ENCODE measurements at regions not wholly inside any gene's neighbourhood (a gene's known extent, or its start where the extent isn't known, plus 50 kb on each side); places are given as distances from the start of the nearest gene placed in this dataset.

DNA sequence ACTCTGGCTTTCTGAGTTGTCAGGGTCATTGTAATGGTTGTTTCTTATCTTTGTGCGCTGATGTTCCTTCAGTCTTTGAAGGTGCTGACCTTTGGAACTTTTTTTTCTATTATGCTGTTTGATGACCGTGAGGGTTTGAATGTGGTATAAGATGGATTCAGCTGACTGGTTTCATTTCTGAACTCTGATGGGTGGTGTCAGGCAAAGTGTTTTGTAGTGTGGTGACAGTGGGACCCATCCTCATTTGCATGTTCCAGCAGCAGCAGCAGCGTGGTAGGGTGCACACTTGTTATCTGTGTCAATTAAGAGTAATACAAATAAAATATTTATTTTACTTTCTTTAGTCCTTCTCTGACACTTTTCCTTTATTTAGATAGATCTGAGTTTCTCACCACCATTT lies 227.7 kb upstream of the PRR16 start:
- H3K4me2 ChIP-seq (ENCODE audit: control insufficient read depth, extremely low read depth, insufficient read depth, low read depth, low read length): no peak overlapping the region
- H3K27me3 ChIP-seq (ENCODE audit: control insufficient read depth, extremely low read depth, insufficient read depth, low read length): no peaks in the 10 kb centered on the region
- H3K9me3 ChIP-seq (ENCODE audit: control insufficient read depth, low read depth, low read length): no peaks in the 10 kb centered on the region
- no peak overlapping the region for H3K27ac ChIP-seq (ENCODE audit: control insufficient read depth, insufficient read depth, low read length)
- no peaks in the 10 kb centered on the region for H3K36me3 ChIP-seq (ENCODE audit: control insufficient read depth in 2 of 2, extremely low read depth in 1 of 2, insufficient read depth in 2 of 2, low read length in 2 of 2)
- no peaks in the 10 kb centered on the region for H3K9me1 ChIP-seq (ENCODE audit: control insufficient read depth, extremely low read depth, insufficient read depth, low read length)
- no peak overlapping the region for H3K4me3 ChIP-seq (ENCODE audit: control insufficient read depth in 2 of 3, extremely low read depth in 1 of 3, insufficient read depth in 2 of 3, low read depth in 1 of 3, low read length in 3 of 3)
- no peaks in the 10 kb centered on the region for H3K4me1 ChIP-seq (ENCODE audit: control insufficient read depth, extremely low read depth, insufficient read depth, low read length)
- DNase-seq (ENCODE audit: low read depth, low spot score): no peak
- dilution Hi-C loops (cut with MboI; ENCODE audit: extremely low pct_ligation_motif_present, low sequenced_read_pairs): no loop called here
- no peak for FAIRE-seq
- no peak overlapping the region for H2AFZ ChIP-seq (ENCODE audit: control insufficient read depth, low read length)
- H3K79me2 ChIP-seq (ENCODE audit: control insufficient read depth, insufficient read depth, low read length): no peaks in the 10 kb centered on the region
- H3K9ac ChIP-seq (ENCODE audit: control insufficient read depth, extremely low read depth, insufficient read depth, low read length): no peak overlapping the region
- TF ChIP-seq, protein P1, sequence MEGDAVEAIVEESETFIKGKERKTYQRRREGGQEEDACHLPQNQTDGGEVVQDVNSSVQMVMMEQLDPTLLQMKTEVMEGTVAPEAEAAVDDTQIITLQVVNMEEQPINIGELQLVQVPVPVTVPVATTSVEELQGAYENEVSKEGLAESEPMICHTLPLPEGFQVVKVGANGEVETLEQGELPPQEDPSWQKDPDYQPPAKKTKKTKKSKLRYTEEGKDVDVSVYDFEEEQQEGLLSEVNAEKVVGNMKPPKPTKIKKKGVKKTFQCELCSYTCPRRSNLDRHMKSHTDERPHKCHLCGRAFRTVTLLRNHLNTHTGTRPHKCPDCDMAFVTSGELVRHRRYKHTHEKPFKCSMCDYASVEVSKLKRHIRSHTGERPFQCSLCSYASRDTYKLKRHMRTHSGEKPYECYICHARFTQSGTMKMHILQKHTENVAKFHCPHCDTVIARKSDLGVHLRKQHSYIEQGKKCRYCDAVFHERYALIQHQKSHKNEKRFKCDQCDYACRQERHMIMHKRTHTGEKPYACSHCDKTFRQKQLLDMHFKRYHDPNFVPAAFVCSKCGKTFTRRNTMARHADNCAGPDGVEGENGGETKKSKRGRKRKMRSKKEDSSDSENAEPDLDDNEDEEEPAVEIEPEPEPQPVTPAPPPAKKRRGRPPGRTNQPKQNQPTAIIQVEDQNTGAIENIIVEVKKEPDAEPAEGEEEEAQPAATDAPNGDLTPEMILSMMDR (optimal IDR thresholded peaks at IDR 0.05 in 1 of 3, IDR thresholded peaks at IDR 0.05 in 1 of 3, conservative IDR thresholded peaks at IDR 0.05 in 1 of 3; ENCODE audit: extremely low read depth in 1 of 3, insufficient read depth in 2 of 3, low read length in 3 of 3): no peak
- no peak for TF ChIP-seq EZH2 (IDR thresholded peaks at IDR 0.05; ENCODE audit: low read length)
- H4K20me1 ChIP-seq (ENCODE audit: control insufficient read depth, extremely low read depth, insufficient read depth, low read length): no peaks in the 10 kb centered on the region

DNA sequence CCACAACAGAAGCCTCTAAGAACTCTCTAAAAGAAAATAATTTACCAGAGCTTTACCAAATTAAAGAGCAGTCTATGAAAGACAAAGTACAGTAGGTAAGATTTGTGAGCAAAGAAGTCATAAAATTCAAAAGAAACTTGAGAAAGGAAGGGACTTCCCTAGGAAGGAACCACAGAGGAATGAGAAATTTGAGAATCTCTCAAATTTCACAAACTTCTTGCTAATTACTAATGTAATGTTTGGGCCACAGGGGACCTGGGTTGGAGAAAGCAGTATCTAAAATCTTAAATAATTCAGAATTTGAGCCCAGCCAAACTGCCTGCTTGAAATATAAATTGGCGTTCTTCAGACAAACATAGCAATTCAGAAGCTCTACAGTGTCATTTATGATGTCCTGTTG lies 225.0 kb upstream of the PRR16 start:
- no peak overlapping the region for H3K4me3 ChIP-seq (ENCODE audit: control insufficient read depth in 2 of 3, extremely low read depth in 1 of 3, insufficient read depth in 2 of 3, low read depth in 1 of 3, low read length in 3 of 3)
- H3K4me1 ChIP-seq (ENCODE audit: control insufficient read depth, extremely low read depth, insufficient read depth, low read length): no peaks in the 10 kb centered on the region
- no peak overlapping the region for H2AFZ ChIP-seq (ENCODE audit: control insufficient read depth, low read length)
- FAIRE-seq (no peak), DNase-seq (ENCODE audit: low read depth, low spot score) (no peak)
- H3K27ac ChIP-seq (ENCODE audit: control insufficient read depth, insufficient read depth, low read length): no peak overlapping the region
- H3K4me2 ChIP-seq (ENCODE audit: control insufficient read depth, extremely low read depth, insufficient read depth, low read depth, low read length): no peak overlapping the region
- H3K79me2 ChIP-seq (ENCODE audit: control insufficient read depth, insufficient read depth, low read length): no peaks in the 10 kb centered on the region
- H3K36me3 ChIP-seq (ENCODE audit: control insufficient read depth in 2 of 2, extremely low read depth in 1 of 2, insufficient read depth in 2 of 2, low read length in 2 of 2): no peaks in the 10 kb centered on the region
- dilution Hi-C loops (cut with MboI; ENCODE audit: extremely low pct_ligation_motif_present, low sequenced_read_pairs): no loop called here
- H3K27me3 ChIP-seq (ENCODE audit: control insufficient read depth, extremely low read depth, insufficient read depth, low read length): no peaks in the 10 kb centered on the region
- no peak overlapping the region for H3K9ac ChIP-seq (ENCODE audit: control insufficient read depth, extremely low read depth, insufficient read depth, low read length)
- H4K20me1 ChIP-seq (ENCODE audit: control insufficient read depth, extremely low read depth, insufficient read depth, low read length): no peaks in the 10 kb centered on the region
- no peaks in the 10 kb centered on the region for H3K9me3 ChIP-seq (ENCODE audit: control insufficient read depth, low read depth, low read length)
- TF ChIP-seq, protein P1 (optimal IDR thresholded peaks at IDR 0.05 in 1 of 3, IDR thresholded peaks at IDR 0.05 in 1 of 3, conservative IDR thresholded peaks at IDR 0.05 in 1 of 3; ENCODE audit: extremely low read depth in 1 of 3, insufficient read depth in 2 of 3, low read length in 3 of 3): no peak
- TF ChIP-seq EZH2 (IDR thresholded peaks at IDR 0.05; ENCODE audit: low read length): no peak
- H3K9me1 ChIP-seq (ENCODE audit: control insufficient read depth, extremely low read depth, insufficient read depth, low read length): no peaks in the 10 kb centered on the region
